HEK293 (cell line): ENCODE measurements at regions not wholly inside any gene's neighbourhood (a gene's known extent, or its start where the extent isn't known, plus 50 kb on each side); places are given as distances from the start of the nearest gene placed in this dataset.

ENCODE experiments used
- CTCF ChIA-PET: fragments of 350-600 bp; formaldehyde crosslinking; extraction: SDS; loops from one replicate; lab custom pipeline; 2021; ENCODE audit warnings: antibody characterized with exemption; lab: Yijun Ruan, JAX
- POLR2A ChIA-PET: fragments of 300-600 bp; formaldehyde crosslinking; extraction: SDS; loops from one replicate; lab custom pipeline; 2020; ENCODE audit warnings: antibody characterized with exemption, inconsistent platforms; lab: Yijun Ruan, JAX
- H3K27ac ChIP-seq: fragments of 200-500 bp; sonication (Bioruptor generic); 2 replicates; pipeline ENCODE4 v1.5.1; 2014; ENCODE audit warnings: low read depth, low read length, control low read depth, inconsistent platforms; ENCODE audit errors: extremely low read depth
- H3K36me3 ChIP-seq, 2 experiments: fragments of 200-500 bp in 1 of 2; sonication (Bioruptor generic) in 1 of 2; 1 replicate in 1 of 2; 2 replicates in 1 of 2; pipeline ENCODE4 v1.5.1; 2014 to 2017; ENCODE audit warnings: inconsistent platforms in 2 of 2, low read length in 2 of 2; ENCODE audit not compliant: control insufficient read depth in 2 of 2, insufficient read depth in 1 of 2
- H3K4me1 ChIP-seq: fragments of 200-500 bp; sonication (Bioruptor generic); 2 replicates; pipeline ENCODE4 v1.5.1; 2014; ENCODE audit warnings: mild to moderate bottlenecking, low read length, inconsistent platforms; ENCODE audit not compliant: control insufficient read depth, insufficient read depth
- H3K4me3 ChIP-seq: 2 replicates; pipeline ENCODE4 v1.5.1; 2011; ENCODE audit warnings: low read depth, mild to moderate bottlenecking, control low read depth, low read length, moderate library complexity
- H3K9me3 ChIP-seq: fragments of 200-500 bp; sonication (Bioruptor generic); 2 replicates; pipeline ENCODE4 v1.5.1; 2014; ENCODE audit warnings: low read depth, low read length, inconsistent platforms; ENCODE audit not compliant: control insufficient read depth, insufficient read depth
- GFI1B ChIP-seq: fragments of 450-650 bp; formaldehyde crosslinking; IDR thresholded peaks from 2 replicates; pipeline ENCODE4 v1.5.1; 2016; ENCODE audit warnings: missing biosample characterization, missing genetic modification characterization
- KLF10 ChIP-seq: fragments of 450-650 bp; IDR thresholded peaks from 2 replicates; pipeline ENCODE4 v1.5.1; 2018; ENCODE audit warnings: missing biosample characterization, mild to moderate bottlenecking, missing genetic modification characterization
- KLF16 ChIP-seq: fragments of 450-650 bp; formaldehyde crosslinking; IDR thresholded peaks from 2 replicates; pipeline ENCODE4 v1.5.1; 2017; ENCODE audit warnings: missing biosample characterization, missing genetic modification characterization
- SCRT1 ChIP-seq: fragments of 450-650 bp; formaldehyde crosslinking; IDR thresholded peaks from 2 replicates; pipeline ENCODE4 v1.5.1; 2016; ENCODE audit warnings: missing biosample characterization, missing genetic modification characterization, borderline replicate concordance
- ZBTB1 ChIP-seq: fragments of 450-650 bp; formaldehyde crosslinking; IDR thresholded peaks from 2 replicates; pipeline ENCODE4 v1.5.1; 2016; ENCODE audit warnings: missing biosample characterization, missing genetic modification characterization
- ZNF138 ChIP-seq: fragments of 450-650 bp; formaldehyde crosslinking; IDR thresholded peaks from 2 replicates; pipeline ENCODE4 v1.5.1; 2016; ENCODE audit warnings: missing biosample characterization, missing genetic modification characterization, borderline replicate concordance
- ZNF169 ChIP-seq: fragments of 450-650 bp; formaldehyde crosslinking; IDR thresholded peaks from 2 replicates; pipeline ENCODE4 v1.5.1; 2016; ENCODE audit warnings: missing biosample characterization, missing genetic modification characterization
- ZNF184 ChIP-seq: fragments of 450-650 bp; IDR thresholded peaks from 2 replicates; pipeline ENCODE4 v1.5.1; 2018; ENCODE audit warnings: missing biosample characterization, mild to moderate bottlenecking, missing genetic modification characterization
- ZNF266 ChIP-seq: fragments of 450-650 bp; formaldehyde crosslinking; IDR thresholded peaks from 2 replicates; pipeline ENCODE4 v1.5.1; 2016; ENCODE audit warnings: missing biosample characterization, missing genetic modification characterization, low read depth
- ZNF404 ChIP-seq: fragments of 450-650 bp; formaldehyde crosslinking; IDR thresholded peaks from 2 replicates; pipeline ENCODE4 v1.5.1; 2017; ENCODE audit warnings: missing biosample characterization, missing genetic modification characterization
- ZNF416 ChIP-seq: fragments of 450-650 bp; formaldehyde crosslinking; IDR thresholded peaks from 2 replicates; pipeline ENCODE4 v1.5.1; 2016; ENCODE audit warnings: missing biosample characterization, missing genetic modification characterization
- ZNF423 ChIP-seq: fragments of 450-650 bp; formaldehyde crosslinking; IDR thresholded peaks from 2 replicates; pipeline ENCODE4 v1.5.1; 2016; ENCODE audit warnings: missing biosample characterization, missing genetic modification characterization
- ZNF501 ChIP-seq: fragments of 450-650 bp; formaldehyde crosslinking; IDR thresholded peaks from 2 replicates; pipeline ENCODE4 v1.5.1; 2016; ENCODE audit warnings: missing biosample characterization, missing genetic modification characterization
- ZNF510 ChIP-seq: fragments of 450-650 bp; formaldehyde crosslinking; IDR thresholded peaks from 2 replicates; pipeline ENCODE4 v1.5.1; 2018; ENCODE audit warnings: mild to moderate bottlenecking, missing genetic modification characterization, missing biosample characterization; ENCODE audit not compliant: insufficient replicate concordance
- ZNF549 ChIP-seq: fragments of 450-650 bp; IDR thresholded peaks from 2 replicates; pipeline ENCODE4 v1.5.1; 2018; ENCODE audit warnings: missing biosample characterization, missing genetic modification characterization, mild to moderate bottlenecking, inconsistent platforms, moderate library complexity
- ZNF664 ChIP-seq: fragments of 450-650 bp; formaldehyde crosslinking; IDR thresholded peaks from 2 replicates; pipeline ENCODE4 v1.5.1; 2016; ENCODE audit warnings: missing biosample characterization, missing genetic modification characterization
- ZNF830 ChIP-seq: fragments of 450-650 bp; IDR thresholded peaks from 2 replicates; pipeline ENCODE4 v1.5.0; 2018; ENCODE audit warnings: missing biosample characterization, missing genetic modification characterization, low read depth, mild to moderate bottlenecking, moderate library complexity
- ZSCAN23 ChIP-seq: fragments of 450-650 bp; formaldehyde crosslinking; IDR thresholded peaks from 2 replicates; pipeline ENCODE4 v1.5.1; 2016; ENCODE audit warnings: missing biosample characterization, missing genetic modification characterization
- ZSCAN30 ChIP-seq: fragments of 450-650 bp; IDR thresholded peaks from 2 replicates; pipeline ENCODE4 v1.5.1; 2018; ENCODE audit warnings: missing biosample characterization, mild to moderate bottlenecking, missing genetic modification characterization, moderate library complexity
- TF ChIP-seq, protein P1 (sequence below): fragments of 450-650 bp; formaldehyde crosslinking; IDR thresholded peaks from 2 replicates; pipeline ENCODE4 v1.5.1; 2016; ENCODE audit warnings: missing biosample characterization, missing genetic modification characterization
- TF ChIP-seq, protein P2 (sequence below): fragments of 450-650 bp; formaldehyde crosslinking; IDR thresholded peaks from 2 replicates; pipeline ENCODE4 v1.5.1; 2017; ENCODE audit warnings: missing biosample characterization, missing genetic modification characterization
- TF ChIP-seq, protein P3 (sequence below): fragments of 450-650 bp; formaldehyde crosslinking; IDR thresholded peaks from 2 replicates; pipeline ENCODE4 v1.5.1; 2016; ENCODE audit warnings: missing biosample characterization, missing genetic modification characterization
- TF ChIP-seq, protein P4 (sequence below): fragments of 450-650 bp; formaldehyde crosslinking; IDR thresholded peaks from 2 replicates; pipeline ENCODE4; 2016; ENCODE audit warnings: missing biosample characterization, missing genetic modification characterization

DNA sequence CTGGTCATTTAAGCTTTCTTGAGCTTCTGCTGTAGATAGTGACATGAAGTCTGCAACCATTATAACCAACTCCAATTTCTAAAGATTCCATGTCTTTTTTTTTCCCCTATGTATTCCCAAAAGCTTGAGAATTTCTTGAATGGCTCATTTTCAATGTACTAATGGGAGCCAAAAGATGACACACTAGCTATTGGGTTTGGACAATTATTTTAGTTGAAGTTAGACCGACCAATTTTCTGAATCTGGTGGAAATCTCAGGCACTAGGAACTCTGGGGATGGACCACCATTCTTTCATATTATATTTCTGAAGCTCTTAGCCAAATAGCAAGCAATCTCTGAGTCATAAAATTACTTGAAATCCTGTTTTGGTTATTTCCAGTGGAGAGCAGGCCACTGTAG lies 617.4 kb upstream of the ADAMTS5 start:
- CTCF ChIA-PET = interaction anchor here (0.6 to 2.3 kb wide), 2 partner anchors 19 to 35 kb away, joined by 3 to 12 read pairs; no protein-coding TSS in a partner anchor
- Histone ChIP-seq H3K36me3 (no peaks in the 10 kb centered on the region), H3K4me1 (0 out of 2 replicates have a peak, but pooled peaks cover 2% of the 10 kb centered on the region), H3K27ac (no peak overlapping the region), H3K4me3 (no peak overlapping the region), H3K9me3 (no peaks in the 10 kb centered on the region)
- POLR2A ChIA-PET = no interaction called here
- TF ChIP-seq ZSCAN30 (tag by site-specific recombination) (no peak), ZNF501 (tag by site-specific recombination) (no peak), ZNF184 (no peak), ZNF169 (tag by site-specific recombination) (no peak)

DNA sequence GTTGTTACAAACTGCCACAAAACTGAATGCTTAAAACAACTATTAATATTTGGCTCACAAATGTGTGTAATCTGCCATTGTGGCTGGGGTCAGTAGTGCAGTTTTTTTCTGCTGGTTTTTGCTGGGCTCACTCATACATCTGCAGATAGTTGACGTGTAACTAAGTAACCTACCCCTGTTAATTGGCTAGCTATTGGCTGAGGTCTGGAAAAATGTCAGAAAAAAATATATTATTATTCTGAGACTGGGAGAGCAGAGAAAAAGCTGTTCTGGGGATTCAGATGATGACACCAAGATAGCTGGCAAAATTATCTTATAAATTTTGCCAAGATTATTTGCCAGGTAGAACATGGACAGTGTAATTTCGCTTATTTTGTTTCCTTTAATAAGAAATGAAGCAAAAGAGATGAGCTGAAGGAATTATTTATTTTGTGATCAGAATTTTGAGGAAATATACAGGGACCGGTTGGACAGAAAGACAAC lies 616.1 kb upstream of the ADAMTS5 start:
- Histone ChIP-seq H3K4me3 (no peak overlapping the region), H3K9me3 (no peaks in the 10 kb centered on the region), H3K36me3 (no peaks in the 10 kb centered on the region), H3K27ac (no peak overlapping the region), H3K4me1 (no peaks in the 10 kb centered on the region)
- POLR2A ChIA-PET = no interaction called here
- CTCF ChIA-PET = interaction anchor here (0.6 to 2.3 kb wide), 3 partner anchors 18 to 221 kb away, joined by 3 to 12 read pairs (median 3); no protein-coding TSS in a partner anchor
- no peak for TF ChIP-seq ZNF266 (tag by site-specific recombination)
- TF ChIP-seq ZSCAN23 (tag by site-specific recombination) = no peak

DNA sequence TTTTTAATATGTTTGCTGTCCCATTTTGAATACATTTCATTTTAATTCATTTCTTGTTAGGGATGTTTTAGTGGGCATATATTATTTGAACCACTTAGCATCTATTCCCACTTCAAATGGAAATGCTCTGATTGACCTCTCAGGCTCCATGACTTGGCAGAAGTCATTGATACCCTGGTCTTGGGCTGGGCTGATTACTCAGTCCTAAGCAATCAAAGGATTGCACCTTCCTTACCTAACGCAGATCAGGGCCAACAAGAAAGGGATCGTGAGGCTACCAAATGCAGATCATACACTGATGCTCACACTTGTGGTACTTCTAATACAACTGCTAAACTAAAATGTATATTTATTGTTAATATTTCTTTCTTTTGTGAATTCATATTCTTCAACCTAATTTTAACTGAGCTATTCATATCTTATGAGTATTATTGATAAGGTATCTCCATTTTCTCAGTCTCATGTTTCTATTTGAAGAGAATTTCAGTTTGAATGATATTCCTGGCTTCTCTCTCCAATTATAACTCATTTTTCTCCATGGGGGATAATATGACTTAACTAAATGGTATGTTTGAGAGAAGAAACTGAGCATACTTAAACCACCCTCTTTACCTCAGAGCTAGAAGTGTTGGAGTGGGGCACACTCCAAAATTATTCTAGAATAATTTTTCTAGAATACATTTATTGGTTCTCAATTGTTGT lies 615.5 kb upstream of the ADAMTS5 start:
- H3K9me3 ChIP-seq = no peaks in the 10 kb centered on the region
- H3K36me3 ChIP-seq = no peaks in the 10 kb centered on the region
- TF ChIP-seq ZNF416 (tag by site-specific recombination) (no peak), GFI1B (tag by site-specific recombination) (no peak), KLF16 (no peak), ZNF138 (tag by site-specific recombination) (no peak), ZNF664 (no peak)
- TF ChIP-seq, protein P1, sequence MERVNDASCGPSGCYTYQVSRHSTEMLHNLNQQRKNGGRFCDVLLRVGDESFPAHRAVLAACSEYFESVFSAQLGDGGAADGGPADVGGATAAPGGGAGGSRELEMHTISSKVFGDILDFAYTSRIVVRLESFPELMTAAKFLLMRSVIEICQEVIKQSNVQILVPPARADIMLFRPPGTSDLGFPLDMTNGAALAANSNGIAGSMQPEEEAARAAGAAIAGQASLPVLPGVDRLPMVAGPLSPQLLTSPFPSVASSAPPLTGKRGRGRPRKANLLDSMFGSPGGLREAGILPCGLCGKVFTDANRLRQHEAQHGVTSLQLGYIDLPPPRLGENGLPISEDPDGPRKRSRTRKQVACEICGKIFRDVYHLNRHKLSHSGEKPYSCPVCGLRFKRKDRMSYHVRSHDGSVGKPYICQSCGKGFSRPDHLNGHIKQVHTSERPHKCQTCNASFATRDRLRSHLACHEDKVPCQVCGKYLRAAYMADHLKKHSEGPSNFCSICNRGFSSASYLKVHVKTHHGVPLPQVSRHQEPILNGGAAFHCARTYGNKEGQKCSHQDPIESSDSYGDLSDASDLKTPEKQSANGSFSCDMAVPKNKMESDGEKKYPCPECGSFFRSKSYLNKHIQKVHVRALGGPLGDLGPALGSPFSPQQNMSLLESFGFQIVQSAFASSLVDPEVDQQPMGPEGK (tag by site-specific recombination) = no peak
- TF ChIP-seq, protein P2, sequence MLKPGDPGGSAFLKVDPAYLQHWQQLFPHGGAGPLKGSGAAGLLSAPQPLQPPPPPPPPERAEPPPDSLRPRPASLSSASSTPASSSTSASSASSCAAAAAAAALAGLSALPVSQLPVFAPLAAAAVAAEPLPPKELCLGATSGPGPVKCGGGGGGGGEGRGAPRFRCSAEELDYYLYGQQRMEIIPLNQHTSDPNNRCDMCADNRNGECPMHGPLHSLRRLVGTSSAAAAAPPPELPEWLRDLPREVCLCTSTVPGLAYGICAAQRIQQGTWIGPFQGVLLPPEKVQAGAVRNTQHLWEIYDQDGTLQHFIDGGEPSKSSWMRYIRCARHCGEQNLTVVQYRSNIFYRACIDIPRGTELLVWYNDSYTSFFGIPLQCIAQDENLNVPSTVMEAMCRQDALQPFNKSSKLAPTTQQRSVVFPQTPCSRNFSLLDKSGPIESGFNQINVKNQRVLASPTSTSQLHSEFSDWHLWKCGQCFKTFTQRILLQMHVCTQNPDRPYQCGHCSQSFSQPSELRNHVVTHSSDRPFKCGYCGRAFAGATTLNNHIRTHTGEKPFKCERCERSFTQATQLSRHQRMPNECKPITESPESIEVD (tag by site-specific recombination) = no peak
- H3K27ac ChIP-seq = no peak overlapping the region
- H3K4me1 ChIP-seq = no peaks in the 10 kb centered on the region
- ChIA-PET CTCF (interaction anchor here (2.3 kb wide), 1 partner anchor 17 kb away, joined by 12 read pairs; no protein-coding TSS in a partner anchor), POLR2A (no interaction called here)
- H3K4me3 ChIP-seq = no peak overlapping the region

DNA sequence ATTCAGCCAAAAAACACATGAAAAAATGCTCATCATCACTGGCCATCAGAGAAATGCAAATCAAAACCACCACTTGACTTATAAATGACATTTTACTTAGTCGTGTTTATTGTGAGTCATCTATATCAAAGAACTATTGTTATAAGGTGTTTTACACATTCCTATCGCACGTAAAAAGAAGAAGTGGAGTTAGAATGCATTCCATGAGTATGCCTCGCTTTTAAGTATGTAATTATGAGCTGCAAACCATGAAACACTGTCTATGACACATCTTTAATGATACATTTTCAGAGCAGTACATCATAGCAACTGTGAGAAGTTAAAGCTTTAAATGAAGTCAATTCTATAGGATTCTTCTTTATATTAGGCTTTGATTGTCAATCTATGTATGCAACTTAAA lies 614.3 kb upstream of the ADAMTS5 start:
- ChIA-PET POLR2A (no interaction called here), CTCF (interaction anchor here (1.1 kb wide), 2 partner anchors 16 to 211 kb away, joined by 3 to 5 read pairs; no protein-coding TSS in a partner anchor)
- H3K4me1 ChIP-seq = no peaks in the 10 kb centered on the region
- no peak for TF ChIP-seq KLF10 (tag by site-specific recombination)
- no peak for TF ChIP-seq ZNF510
- no peak for TF ChIP-seq ZNF404 (tag by site-specific recombination)
- TF ChIP-seq ZNF423 (tag by site-specific recombination) = no peak
- no peak for TF ChIP-seq ZNF549 (tag by site-specific recombination)
- TF ChIP-seq, protein P3, sequence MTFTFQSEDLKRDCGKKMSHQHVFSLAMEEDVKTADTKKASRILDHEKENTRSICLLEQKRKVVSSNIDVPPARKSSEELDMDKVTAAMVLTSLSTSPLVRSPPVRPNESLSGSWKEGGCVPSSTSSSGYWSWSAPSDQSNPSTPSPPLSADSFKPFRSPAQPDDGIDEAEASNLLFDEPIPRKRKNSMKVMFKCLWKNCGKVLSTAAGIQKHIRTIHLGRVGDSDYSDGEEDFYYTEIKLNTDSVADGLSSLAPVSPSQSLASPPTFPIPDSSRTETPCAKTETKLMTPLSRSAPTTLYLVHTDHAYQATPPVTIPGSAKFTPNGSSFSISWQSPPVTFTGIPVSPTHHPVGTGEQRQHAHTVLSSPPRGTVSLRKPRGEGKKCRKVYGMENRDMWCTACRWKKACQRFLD (tag by site-specific recombination) = no peak
- no peak for TF ChIP-seq ZNF830 (tag by site-specific recombination)
- no peak for TF ChIP-seq SCRT1 (tag by site-specific recombination)
- TF ChIP-seq ZBTB1 (tag by site-specific recombination) = no peak
- TF ChIP-seq, protein P4, sequence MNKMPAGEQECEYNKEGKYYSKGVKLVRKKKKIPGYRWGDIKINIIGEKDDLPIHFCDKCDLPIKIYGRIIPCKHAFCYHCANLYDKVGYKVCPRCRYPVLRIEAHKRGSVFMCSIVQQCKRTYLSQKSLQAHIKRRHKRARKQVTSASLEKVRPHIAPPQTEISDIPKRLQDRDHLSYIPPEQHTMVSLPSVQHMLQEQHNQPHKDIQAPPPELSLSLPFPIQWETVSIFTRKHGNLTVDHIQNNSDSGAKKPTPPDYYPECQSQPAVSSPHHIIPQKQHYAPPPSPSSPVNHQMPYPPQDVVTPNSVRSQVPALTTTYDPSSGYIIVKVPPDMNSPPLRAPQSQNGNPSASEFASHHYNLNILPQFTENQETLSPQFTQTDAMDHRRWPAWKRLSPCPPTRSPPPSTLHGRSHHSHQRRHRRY (tag by site-specific recombination) = no peak
- no peaks in the 10 kb centered on the region for H3K36me3 ChIP-seq
- H3K27ac ChIP-seq = no peak overlapping the region
- H3K9me3 ChIP-seq = no peaks in the 10 kb centered on the region
- no peak overlapping the region for H3K4me3 ChIP-seq
